HG03066 (cell line): ENCODE measurements at regions not wholly inside any gene's neighbourhood (a gene's known extent, or its start where the extent isn't known, plus 50 kb on each side); places are given as distances from the start of the nearest gene placed in this dataset.

Experiments
- ATAC-seq: cut with Tn5 transposase; IDR thresholded peaks from one replicate; pipeline ENCODE4 v1.9.1; 2021; ENCODE audit warnings: low read depth; ENCODE audit not compliant: unreplicated experiment

GRCh38 chr5:15266841-15267240, 233.1 kb upstream of the FBXL7 start:
- ATAC-seq, result no peak

DNA sequence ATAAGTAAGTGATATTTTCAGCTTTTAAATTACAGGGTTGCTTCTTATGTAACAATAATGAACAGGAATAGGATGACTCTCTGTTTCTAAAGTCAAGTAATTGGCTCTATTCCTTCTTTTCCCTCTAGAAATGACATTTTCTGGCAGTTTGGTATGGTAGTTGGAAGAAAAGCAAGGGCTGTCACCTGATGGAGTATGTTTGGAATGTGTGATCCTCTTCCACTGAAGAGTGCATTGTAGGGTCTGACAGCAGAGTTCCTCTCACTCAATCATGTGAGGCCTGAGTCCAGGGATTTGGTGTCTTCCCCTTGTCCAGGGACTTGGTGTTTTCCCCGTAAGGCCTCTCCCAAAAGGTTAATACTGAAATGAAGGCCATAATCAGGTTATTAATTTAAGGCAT, 233.8 kb upstream of the FBXL7 start:
- no peak for ATAC-seq

DNA sequence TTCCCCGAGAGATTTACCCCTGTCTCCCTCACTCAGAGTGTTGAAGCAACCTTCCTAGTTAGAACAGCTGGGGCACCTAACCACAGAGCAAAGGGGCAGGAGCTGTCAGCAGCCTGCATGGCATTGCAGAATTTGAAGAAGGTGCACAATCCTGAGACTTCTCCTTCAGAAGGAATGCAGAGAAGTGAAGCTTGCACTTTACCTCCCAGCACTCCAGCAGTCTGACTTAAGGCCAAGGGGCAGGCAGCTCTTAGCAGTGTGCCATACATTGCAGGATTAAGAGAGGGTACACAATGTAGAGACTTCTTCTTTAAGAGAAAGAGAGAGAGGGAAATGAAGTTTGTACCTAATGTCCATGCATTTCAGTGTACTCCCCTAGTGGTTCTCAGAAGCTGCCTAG, 236.0 kb upstream of the FBXL7 start:
- no peak for ATAC-seq

DNA sequence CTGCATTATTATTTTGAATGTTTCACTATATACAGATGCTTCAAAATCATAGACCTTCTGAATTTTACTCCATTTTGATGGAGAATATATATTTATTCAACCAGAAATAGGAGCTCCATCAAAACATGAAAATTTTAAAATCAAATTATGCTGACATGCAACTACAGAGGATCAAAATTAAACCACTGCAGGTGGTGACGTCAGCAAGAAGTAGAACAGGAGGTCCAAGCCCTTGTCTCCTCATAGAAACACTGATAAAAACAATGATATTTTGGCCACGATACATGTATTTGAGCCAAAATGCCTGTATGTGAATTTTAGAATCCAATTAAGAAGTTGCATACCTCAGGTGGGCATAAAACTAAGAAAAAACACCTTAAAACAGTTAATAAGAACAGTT, 236.6 kb upstream of the FBXL7 start:
- no peak for ATAC-seq

- ATAC-seq, result no peak
Observed at GRCh38 chr5:15261269-15261995, 238.5 kb upstream of the FBXL7 start.

- ATAC-seq, result no peak
Observed at GRCh38 chr5:15260356-15261268, 239.4 kb upstream of the FBXL7 start.

GRCh38 chr5:15256485-15256884, 243.5 kb upstream of the FBXL7 start:
- no peak for ATAC-seq

GRCh38 chr5:15255576-15255975, 244.4 kb upstream of the FBXL7 start:
- ATAC-seq, result no peak

- no peak for ATAC-seq
Observed at GRCh38 chr5:15254607-15255006, 245.4 kb upstream of the FBXL7 start.

DNA sequence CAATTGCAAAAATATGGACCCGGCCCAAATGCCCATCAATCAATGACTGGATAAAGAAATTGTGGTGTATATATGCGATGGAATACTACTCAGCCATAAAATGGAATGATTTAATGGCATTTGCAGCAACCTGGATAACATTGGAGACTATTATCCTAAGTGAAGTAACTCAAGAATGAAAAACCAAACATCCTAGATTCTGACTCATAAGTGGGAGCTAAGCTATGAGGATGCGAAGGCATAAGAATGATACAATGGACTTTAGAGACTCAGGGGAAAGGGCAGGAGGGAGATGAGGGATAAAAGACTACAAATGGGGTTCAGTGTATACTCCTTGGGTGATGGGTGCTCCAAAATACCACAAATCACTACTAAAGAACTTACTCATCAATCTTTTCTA, 247.6 kb upstream of the FBXL7 start:
- ATAC-seq, result no peak

DNA sequence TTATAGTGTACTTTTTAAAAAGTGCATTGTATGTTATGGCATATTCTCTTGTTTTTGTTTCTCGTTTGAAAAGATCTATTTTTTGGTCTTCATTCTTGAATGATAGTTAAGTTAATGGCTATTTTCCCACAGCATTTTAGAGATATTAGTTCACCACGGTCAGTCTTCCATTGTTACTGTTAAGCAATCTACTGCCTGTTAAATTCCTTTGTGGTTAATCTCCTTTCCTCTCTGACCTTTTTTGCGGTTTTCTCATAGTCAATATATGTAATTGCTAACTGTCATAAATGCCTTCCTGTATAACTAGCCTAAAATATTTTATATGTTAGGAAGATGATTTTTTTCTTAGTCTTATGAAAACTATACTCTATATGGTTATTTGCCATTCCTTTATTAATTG, 250.8 kb upstream of the FBXL7 start:
- no peak for ATAC-seq

- ATAC-seq, result no peak
Observed at GRCh38 chr5:15248731-15249130, 251.2 kb upstream of the FBXL7 start.

GRCh38 chr5:15245913-15246312, 254.1 kb upstream of the FBXL7 start:
- ATAC-seq, result no peak

- no peak for ATAC-seq
Observed at GRCh38 chr5:15243301-15244020, 256.5 kb upstream of the FBXL7 start.

- ATAC-seq, result no peak
Observed at GRCh38 chr5:15241216-15241821, 258.7 kb upstream of the FBXL7 start.

GRCh38 chr5:15238006-15238405, 262.0 kb upstream of the FBXL7 start:
- ATAC-seq, result no peak

GRCh38 chr5:15236911-15237508, 263.0 kb upstream of the FBXL7 start:
- ATAC-seq, result no peak

DNA sequence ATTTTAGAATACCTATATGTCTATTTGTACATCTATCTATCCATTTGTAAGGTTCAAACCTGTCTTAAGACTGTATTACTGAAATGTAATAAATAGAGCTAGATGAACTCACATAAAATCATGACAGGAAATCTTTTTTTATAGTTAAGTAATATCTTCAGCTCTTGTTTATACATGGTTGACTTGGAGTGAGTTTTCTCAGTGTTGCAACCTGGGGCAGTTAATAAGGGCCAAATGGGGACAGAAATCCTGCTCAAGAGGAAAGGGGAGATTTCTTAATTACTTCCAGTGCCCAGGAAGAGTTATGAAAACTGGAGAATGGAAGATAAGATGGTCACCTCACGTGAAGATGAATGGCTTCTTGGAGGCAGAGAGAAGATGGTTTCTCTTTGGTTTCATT, 265.1 kb upstream of the FBXL7 start:
- ATAC-seq, result no peak

GRCh38 chr5:15234366-15234765, 265.6 kb upstream of the FBXL7 start:
- ATAC-seq, result no peak

DNA sequence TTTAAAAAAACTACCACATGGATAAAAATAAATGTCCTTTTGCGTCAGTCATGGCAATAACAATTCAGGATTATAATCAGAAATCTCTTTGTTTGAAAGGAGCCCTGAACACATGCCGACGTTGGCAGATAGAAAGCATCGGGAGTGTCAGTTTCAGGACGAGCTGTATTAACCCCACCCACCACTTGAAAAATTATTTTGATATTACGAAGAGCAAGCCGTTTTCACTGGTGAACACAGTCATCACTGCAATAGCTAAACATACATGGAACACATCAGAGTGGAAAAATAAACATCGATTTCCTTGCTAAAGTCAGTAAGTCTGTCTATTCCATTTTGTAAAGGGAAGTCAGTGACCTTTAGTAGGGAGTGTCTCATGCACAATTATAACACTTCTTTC, 266.4 kb upstream of the FBXL7 start:
- no peak for ATAC-seq
